ENCODE measurements at regions not wholly inside any gene's neighbourhood (a gene's known extent, or its start where the extent isn't known, plus 50 kb on each side); places are given as distances from the start of the nearest gene placed in this dataset.

- TF ChIP-seq CTCF (IDR thresholded peaks at IDR 0.05; ENCODE audit: low read depth, low read length, missing input control) = no peak
- no peak for TF ChIP-seq FOXA2 (IDR thresholded peaks at IDR 0.05)
Observed at GRCh38 chr2:42112418-42112817, 56.7 kb upstream of the EML4 start.

Measured in liver (tissue), 2 donors.